GM12864 (cell line): ENCODE measurements at regions not wholly inside any gene's neighbourhood (a gene's known extent, or its start where the extent isn't known, plus 50 kb on each side); places are given as distances from the start of the nearest gene placed in this dataset.

Experiments used
- DNase-seq: peaks from one replicate; pipeline ENCODE4 v3.0.0-alpha.2; 2011; ENCODE audit warnings: low read depth
- H3K4me3 ChIP-seq: 2 replicates; pipeline ENCODE4 v1.5.1; 2011; ENCODE audit warnings: mild to moderate bottlenecking, low read depth, low read length, control low read depth
- TF ChIP-seq, protein P1 (sequence below): IDR thresholded peaks from 2 replicates; pipeline ENCODE4 v1.5.1; 2011; ENCODE audit warnings: low read depth, mild to moderate bottlenecking, moderate library complexity, low read length, control low read depth, inconsistent platforms; ENCODE audit errors: missing control alignments

GRCh38 chr2:43044093-43044681, 182.2 kb downstream of the ZFP36L2 start:
- no peak for DNase-seq
- H3K4me3 ChIP-seq, result no peak overlapping the region
- TF ChIP-seq, protein P1, sequence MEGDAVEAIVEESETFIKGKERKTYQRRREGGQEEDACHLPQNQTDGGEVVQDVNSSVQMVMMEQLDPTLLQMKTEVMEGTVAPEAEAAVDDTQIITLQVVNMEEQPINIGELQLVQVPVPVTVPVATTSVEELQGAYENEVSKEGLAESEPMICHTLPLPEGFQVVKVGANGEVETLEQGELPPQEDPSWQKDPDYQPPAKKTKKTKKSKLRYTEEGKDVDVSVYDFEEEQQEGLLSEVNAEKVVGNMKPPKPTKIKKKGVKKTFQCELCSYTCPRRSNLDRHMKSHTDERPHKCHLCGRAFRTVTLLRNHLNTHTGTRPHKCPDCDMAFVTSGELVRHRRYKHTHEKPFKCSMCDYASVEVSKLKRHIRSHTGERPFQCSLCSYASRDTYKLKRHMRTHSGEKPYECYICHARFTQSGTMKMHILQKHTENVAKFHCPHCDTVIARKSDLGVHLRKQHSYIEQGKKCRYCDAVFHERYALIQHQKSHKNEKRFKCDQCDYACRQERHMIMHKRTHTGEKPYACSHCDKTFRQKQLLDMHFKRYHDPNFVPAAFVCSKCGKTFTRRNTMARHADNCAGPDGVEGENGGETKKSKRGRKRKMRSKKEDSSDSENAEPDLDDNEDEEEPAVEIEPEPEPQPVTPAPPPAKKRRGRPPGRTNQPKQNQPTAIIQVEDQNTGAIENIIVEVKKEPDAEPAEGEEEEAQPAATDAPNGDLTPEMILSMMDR, result no peak

DNA sequence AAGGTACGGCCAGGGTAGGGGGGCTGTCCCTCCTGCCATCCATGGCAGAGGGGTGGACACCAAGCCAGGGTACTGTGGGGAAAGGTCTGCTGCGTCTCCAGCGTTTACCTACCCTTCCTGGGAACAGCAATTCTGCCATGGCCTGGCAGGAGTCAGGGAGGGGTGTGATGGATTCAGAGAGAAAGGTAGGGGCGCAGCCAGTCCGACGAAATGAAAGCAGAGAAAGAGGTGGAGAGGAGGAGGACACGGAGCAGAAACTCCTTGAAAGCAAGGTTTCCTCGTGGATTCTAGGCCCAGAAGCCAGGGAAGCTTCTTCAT, 182.9 kb downstream of the ZFP36L2 start:
- no peak for DNase-seq
- no peak overlapping the region for H3K4me3 ChIP-seq
- TF ChIP-seq, protein P1, result no peak

- H3K4me3 ChIP-seq, result no peak overlapping the region
- DNase-seq, result no peak
- TF ChIP-seq, protein P1, result no peak
Observed at GRCh38 chr2:43041661-43042360, 184.6 kb downstream of the ZFP36L2 start.

GRCh38 chr2:43041173-43041591, 185.2 kb downstream of the ZFP36L2 start:
- no peak overlapping the region for H3K4me3 ChIP-seq
- DNase-seq, result no peak
- TF ChIP-seq, protein P1, result no peak

- DNase-seq, result no peak
- H3K4me3 ChIP-seq, result no peak overlapping the region
- TF ChIP-seq, protein P1, result no peak
Observed at GRCh38 chr2:43040084-43040854, 186.1 kb downstream of the ZFP36L2 start.

DNA sequence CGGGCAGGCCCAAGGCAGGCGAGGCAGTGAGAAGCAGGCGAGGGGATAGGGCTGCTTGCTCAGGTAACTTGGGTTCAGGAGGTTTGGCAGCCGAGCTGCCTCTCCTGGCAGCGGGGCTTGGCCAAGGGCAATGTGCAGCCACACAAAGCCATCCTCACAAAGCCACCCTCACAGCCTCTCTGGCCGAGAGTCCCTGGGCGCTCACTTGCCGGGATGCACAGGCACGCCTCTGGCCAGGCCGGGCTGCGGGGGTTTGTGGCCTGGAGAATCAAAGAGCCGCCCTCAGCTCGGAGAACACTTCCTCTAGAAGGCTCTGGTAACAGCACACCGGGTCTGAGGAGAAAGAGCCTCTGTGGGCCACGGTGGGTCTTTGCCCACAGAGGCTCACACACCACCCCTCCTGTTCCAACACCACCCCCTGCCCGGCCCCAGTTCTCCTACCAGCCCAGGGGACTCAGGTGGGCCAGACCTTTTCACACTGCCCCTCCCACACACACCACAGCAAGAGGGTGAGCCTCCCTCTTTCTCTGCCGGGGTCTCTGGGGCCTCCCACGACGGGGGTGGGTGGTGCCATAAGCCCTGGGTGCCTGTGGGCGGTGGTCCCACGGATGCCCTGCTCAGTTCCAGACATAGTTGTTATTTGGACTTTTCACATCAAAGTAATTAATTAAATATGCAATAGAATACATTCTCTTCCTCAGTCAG, 186.9 kb downstream of the ZFP36L2 start:
- TF ChIP-seq, protein P1, result no peak
- no peak for DNase-seq
- no peak overlapping the region for H3K4me3 ChIP-seq
